ENCODE measurements at regions not wholly inside any gene's neighbourhood (a gene's known extent, or its start where the extent isn't known, plus 50 kb on each side); places are given as distances from the start of the nearest gene placed in this dataset.

DNA sequence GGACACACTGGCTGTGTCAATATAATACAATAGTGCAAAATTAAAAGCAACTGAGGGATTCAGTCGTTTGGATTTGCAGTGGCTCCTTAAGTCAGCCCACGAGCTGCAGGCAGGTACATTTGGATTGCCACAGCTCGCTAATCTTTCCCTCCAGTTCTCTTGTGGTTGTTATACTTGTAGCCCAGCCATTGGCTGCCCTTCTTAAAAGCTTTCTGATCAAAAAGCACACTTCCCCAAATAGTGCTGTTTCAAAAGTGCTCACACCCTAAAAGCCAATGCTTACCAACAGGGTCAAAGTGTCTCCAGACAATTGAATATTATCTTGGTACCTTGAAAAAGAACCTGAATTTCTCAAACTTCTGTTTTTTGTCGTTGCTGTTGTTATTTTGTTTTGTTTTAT is 404.7 kb upstream of the FAM98A start:
- H3K27ac ChIP-seq = no peak overlapping the region
- TF ChIP-seq, protein P1, sequence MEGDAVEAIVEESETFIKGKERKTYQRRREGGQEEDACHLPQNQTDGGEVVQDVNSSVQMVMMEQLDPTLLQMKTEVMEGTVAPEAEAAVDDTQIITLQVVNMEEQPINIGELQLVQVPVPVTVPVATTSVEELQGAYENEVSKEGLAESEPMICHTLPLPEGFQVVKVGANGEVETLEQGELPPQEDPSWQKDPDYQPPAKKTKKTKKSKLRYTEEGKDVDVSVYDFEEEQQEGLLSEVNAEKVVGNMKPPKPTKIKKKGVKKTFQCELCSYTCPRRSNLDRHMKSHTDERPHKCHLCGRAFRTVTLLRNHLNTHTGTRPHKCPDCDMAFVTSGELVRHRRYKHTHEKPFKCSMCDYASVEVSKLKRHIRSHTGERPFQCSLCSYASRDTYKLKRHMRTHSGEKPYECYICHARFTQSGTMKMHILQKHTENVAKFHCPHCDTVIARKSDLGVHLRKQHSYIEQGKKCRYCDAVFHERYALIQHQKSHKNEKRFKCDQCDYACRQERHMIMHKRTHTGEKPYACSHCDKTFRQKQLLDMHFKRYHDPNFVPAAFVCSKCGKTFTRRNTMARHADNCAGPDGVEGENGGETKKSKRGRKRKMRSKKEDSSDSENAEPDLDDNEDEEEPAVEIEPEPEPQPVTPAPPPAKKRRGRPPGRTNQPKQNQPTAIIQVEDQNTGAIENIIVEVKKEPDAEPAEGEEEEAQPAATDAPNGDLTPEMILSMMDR (conservative IDR thresholded peaks at IDR 0.05) = no peak

DNA sequence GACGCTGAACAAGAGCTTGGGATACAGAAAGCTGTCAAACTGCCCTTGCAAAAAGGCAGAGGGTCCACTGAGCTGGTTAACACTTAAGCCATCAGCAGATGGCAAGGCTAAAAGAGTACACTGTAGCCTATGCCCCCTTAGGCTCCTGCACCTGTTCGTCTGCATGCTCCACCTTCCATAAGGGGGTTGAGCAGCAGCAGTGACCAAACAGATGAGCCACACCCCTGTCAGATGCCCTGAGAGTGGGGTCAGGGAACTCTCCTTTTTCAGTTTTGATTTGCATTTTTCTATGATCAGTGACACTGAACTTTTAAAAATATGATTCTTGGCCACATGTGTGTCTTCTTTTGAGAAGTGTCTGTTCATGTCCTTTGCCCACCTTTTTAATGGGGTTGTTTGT is 402.5 kb upstream of the FAM98A start:
- H3K27ac ChIP-seq = no peak overlapping the region
- TF ChIP-seq, protein P1 (conservative IDR thresholded peaks at IDR 0.05) = no peak

DNA sequence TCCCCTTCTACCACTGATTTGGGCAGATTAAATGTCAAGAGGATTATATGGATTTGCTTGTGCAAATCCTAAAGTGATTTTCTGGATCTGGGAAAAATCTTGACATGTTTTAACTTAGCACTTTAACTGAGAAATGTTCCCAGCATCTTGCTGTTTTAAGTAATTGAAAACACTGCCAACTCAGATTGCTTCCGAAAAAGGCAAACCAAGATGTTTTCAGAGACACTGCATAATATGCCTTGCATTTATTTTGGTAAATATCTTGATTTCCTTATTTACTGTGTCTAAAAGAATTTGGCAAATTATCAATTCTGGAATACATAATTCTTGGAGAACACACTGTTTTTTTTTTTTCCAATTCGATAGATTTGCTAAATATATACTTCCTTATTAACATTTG is 385.0 kb upstream of the FAM98A start:
- no peak overlapping the region for H3K27ac ChIP-seq
- TF ChIP-seq, protein P1 (conservative IDR thresholded peaks at IDR 0.05) = no peak

DNA sequence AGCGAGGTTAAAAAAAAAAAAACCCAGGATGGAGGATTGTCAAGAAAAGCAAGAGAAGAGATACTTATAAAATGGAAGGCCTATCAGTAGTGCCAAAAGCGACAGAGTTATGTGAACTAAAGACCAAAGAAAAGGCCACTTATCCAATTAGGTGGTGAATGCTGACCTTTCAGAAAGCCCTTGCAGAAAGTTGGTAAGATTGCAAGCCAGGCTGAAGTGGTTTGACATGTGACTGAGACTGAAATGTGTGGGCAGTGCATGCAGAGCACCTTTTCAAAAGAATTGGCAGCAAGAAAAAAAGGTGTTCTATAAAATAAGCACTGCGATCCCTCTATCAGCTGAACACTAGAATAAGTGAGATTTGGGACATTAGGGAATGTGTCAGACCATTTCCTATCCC is 379.4 kb upstream of the FAM98A start:
- TF ChIP-seq, protein P1 (conservative IDR thresholded peaks at IDR 0.05) = no peak
- H3K27ac ChIP-seq = no peak overlapping the region

DNA sequence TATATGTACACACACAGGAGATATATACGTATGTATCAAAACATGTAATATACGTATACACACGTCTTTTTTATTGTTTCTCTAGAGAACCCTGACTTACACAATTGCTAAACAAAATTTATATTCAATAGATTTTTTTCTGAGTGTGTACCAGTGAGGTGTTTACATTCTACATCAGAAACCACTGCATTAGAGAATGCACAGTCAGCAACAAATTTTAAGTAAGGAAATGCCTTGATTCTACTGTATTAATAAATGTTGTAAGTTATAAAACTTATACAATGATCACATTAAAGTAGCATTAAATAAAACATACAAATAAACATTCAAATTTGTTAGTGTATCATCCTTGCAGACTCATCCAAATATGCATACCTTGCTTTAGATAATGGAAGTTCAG is 376.4 kb upstream of the FAM98A start:
- TF ChIP-seq, protein P1 (conservative IDR thresholded peaks at IDR 0.05) = no peak
- H3K27ac ChIP-seq = no peak overlapping the region

DNA sequence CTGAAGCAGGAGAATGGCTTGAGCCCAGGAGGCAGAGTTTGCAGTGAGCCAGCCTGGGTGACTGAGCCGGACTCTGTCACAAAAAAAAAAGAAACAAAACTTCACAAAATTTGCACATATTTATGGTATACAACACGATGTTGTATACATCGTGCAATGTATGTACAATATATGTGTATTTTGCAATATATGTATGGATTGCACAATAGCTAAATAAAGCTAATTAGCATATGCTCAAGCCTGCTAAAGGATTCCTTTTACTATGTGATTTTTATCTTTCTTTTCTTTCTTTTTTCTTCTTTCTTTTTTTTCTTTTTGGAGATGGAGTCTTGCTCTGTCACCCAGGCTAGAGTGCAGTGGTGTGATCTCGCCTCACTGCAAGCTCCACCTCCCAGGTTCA is 368.0 kb upstream of the FAM98A start:
- H3K27ac ChIP-seq = no peak overlapping the region
- TF ChIP-seq, protein P1 (conservative IDR thresholded peaks at IDR 0.05) = no peak

DNA sequence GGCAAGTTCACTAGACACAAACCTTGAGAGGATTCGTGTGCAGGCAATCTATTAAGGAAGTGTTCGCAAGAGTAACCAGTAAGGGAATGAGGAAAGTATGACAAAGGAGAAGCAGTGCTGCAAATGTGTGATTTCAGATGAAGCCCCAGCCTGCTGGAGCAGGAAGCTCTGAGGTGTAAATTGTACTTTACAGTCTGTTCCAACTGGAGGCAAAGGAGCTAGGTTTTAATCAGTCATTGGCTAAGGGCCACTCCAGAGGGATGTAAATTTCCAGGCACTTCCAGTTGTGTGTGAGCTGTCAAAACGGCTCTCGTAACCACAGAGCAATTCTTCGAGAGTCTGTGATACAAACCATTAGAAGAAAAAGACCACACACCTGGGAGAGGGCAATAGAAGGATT is 359.5 kb upstream of the FAM98A start:
- TF ChIP-seq, protein P1 (conservative IDR thresholded peaks at IDR 0.05) = no peak
- H3K27ac ChIP-seq = no peak overlapping the region

DNA sequence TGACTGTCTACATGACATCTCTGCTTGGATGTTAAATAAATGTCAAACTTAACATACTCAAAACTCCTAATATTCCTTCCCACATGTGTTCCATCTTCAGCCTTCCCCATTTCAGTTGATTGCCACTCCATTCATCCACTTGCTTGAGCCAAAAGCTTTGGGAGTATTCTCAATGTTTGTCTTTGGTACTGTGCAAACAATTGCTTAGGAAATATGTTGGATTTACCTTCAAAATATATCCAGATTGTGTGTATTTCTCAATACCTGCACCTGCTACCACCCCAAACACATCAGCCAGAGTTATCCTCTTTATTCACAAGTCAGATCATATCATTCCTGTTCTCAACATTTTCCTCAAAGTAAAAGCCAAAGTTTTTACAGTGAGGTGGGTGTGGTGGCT is 350.3 kb upstream of the FAM98A start:
- TF ChIP-seq, protein P1 (conservative IDR thresholded peaks at IDR 0.05) = no peak

More for the DNA sequence above, 350.3 kb upstream of the FAM98A start:
- no peak overlapping the region for H3K27ac ChIP-seq

Data from VCaP (cell line).